ENCODE measurements at regions not wholly inside any gene's neighbourhood (a gene's known extent, or its start where the extent isn't known, plus 50 kb on each side); places are given as distances from the start of the nearest gene placed in this dataset.

GRCh38 chr2:7945026-7945425 is 736.8 kb upstream of the ID2 start:
- no peak for DNase-seq

DNA sequence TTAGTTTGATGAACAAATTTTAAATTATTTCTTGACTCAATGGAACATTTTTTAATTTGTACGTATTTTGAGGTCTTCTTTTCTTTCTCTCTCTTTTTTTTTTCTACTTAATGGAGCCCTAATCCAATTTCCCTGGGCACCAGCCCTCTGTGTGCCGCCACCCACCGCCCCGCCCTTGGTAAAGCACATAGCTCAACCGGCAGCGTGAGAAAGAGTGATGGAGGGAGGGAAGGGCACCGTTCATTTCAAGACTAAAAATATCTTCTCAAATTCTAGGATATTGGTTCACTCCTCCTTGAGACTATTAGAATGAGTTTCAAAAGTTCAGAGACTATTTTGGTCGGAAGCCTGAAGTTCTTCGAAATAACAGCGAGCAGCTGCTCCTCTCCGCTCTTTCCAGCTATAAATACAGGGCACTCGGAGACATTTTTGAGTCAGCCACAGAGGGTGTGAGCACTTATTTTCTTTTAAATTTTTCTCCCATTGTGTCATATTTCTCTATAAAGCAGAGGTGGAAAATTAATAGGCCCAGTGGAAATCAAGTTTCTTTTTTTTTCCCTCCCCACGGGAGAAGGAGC is 731.7 kb upstream of the ID2 start:
- no peak for DNase-seq

- no peak for DNase-seq
Observed at GRCh38 chr2:7951001-7951400, 730.9 kb upstream of the ID2 start.

DNA sequence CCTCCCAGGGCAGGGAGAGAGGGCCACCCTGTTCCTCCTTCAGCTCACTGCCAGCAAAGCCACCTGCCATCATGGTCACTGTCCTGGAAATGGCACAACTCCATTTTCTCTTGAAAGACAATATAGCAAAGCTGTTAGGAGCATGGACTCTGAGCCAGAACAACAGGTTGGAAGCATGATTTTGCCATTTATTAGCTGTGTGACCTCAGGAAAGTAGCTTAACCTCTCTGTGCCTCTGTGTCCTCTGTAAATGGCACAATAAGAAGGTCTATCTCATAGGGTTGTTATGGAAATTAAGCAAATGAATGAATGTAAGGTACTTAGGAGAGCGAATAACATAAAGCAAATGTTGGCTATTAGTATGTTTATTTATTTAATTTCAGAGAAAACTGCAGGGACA is 730.4 kb upstream of the ID2 start:
- no peak for DNase-seq

- no peak for DNase-seq
Observed at GRCh38 chr2:7952046-7952745, 729.7 kb upstream of the ID2 start.

DNA sequence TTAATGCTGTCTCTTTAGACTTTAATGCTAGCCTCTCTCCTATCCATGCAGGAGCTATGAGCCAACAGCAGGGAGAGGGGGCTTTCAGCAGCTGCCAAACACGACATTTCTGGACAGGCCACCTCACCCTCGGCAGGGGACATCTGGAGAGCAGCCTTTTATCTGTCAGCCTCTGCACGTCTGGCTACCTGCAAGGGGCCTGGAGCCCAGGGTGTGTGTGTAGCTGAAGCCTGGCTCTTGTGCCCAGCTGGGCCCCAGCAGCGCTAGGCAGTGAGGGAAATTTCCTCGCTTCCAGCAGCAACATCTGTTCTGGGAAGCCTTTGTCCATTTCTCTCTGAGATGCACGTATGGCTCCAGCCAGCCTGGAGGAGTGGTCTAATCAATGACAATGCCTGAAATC is 728.7 kb upstream of the ID2 start:
- DNase-seq, result no peak

- DNase-seq, result no peak
Observed at GRCh38 chr2:7954234-7954633, 727.6 kb upstream of the ID2 start.

GRCh38 chr2:7956126-7956689 is 725.6 kb upstream of the ID2 start:
- no peak for DNase-seq

GRCh38 chr2:7961550-7961949 is 720.3 kb upstream of the ID2 start:
- DNase-seq, result no peak

GRCh38 chr2:7962161-7962560 is 719.7 kb upstream of the ID2 start:
- no peak for DNase-seq

- DNase-seq, result no peak
Observed at GRCh38 chr2:7963787-7964186, 718.1 kb upstream of the ID2 start.

DNA sequence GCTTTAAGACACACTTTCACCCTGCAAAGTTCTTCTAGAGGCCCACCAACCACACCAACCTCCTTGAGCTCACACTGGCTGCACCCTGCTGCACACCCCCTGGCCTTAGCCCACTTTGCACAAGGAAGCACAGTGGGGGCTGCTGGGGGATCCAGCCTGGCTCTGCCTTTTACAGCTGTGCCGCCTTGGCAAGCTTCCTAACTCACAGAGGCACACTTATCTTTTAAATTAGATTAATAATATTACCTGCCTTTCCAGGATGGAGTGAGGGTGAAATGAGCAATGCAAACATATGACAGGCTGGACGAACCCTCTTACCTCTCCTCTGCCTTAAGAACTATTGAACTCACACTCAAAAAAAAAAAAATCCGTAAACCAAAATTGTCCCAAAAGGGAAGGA is 715.8 kb upstream of the ID2 start:
- no peak for DNase-seq

- no peak for DNase-seq
Observed at GRCh38 chr2:7967707-7968405, 714.0 kb upstream of the ID2 start.

GRCh38 chr2:7969756-7970515 is 711.9 kb upstream of the ID2 start:
- DNase-seq, result no peak

GRCh38 chr2:7971248-7971647 is 710.6 kb upstream of the ID2 start:
- no peak for DNase-seq

DNA sequence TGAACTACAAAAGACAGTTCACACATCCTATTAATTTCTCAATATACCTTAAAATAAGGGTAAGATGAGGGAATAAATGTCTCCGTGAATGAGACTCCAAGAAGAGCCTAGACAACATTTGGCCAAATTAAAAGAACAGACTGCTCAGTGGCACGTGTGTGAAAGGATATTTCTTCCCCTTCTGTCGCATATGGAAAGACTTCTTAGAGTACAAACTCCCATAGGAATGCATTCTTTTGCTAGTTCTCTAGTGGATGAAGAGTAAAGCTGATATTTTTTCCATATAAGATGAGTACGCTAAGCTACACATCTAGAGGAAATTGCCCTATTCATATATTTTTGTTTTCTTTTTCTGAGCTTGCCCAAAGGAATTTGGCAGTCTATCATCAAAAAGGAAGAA is 710.0 kb upstream of the ID2 start:
- DNase-seq, result peak; percentile 27

DNA sequence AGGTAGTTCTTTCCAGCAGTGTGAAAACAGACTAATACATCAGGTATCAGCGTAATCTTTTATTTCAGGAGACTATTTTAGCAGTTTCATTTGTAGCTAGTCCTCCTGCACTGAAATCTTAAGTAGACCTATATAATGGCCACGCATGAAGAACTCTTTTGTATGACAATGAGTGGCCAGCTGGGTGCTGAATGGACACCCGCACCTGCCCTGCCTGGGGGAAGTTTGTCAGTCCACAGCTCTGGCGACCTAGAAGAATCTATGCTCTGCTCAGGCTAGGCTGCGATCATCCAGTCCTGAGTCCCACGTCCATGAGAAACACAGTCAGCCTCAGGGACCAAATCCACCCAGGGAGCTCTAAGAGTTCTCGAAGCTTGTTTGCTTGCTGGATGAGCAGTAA is 709.2 kb upstream of the ID2 start:
- no peak for DNase-seq

- no peak for DNase-seq
Observed at GRCh38 chr2:7973801-7974480, 707.9 kb upstream of the ID2 start.

- DNase-seq, result no peak
Observed at GRCh38 chr2:7974936-7975335, 706.9 kb upstream of the ID2 start.

- no peak for DNase-seq
Observed at GRCh38 chr2:7976206-7976605, 705.6 kb upstream of the ID2 start.

- DNase-seq, result no peak
Observed at GRCh38 chr2:7977981-7978380, 703.9 kb upstream of the ID2 start.

DNA sequence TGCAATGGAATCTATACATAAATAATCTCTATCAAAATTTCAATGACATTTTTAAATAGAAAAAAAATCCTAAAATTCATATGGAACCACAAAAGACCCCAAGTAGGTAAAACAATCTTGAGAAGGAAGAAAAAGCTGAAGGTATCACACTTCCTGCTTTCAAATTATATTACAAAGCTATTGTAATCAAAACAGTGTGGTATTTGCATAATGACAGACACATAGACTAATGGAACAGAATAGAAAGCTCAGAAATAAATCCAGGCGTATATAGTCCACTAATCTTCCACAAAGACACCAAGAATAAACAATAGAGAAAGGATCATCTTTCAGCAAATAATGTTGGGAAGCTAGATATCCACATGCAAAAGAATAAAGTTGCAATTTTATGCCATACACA is 699.8 kb upstream of the ID2 start:
- DNase-seq, result no peak

GRCh38 chr2:7983451-7983850 is 698.4 kb upstream of the ID2 start:
- no peak for DNase-seq
